ENCODE measurements at regions not wholly inside any gene's neighbourhood (a gene's known extent, or its start where the extent isn't known, plus 50 kb on each side); places are given as distances from the start of the nearest gene placed in this dataset.
"Not testable (repeated sequence)": the region's sequence is repeated elsewhere in the genome, so short reads cannot be mapped to it uniquely, and the experiment has no call there.

DNA sequence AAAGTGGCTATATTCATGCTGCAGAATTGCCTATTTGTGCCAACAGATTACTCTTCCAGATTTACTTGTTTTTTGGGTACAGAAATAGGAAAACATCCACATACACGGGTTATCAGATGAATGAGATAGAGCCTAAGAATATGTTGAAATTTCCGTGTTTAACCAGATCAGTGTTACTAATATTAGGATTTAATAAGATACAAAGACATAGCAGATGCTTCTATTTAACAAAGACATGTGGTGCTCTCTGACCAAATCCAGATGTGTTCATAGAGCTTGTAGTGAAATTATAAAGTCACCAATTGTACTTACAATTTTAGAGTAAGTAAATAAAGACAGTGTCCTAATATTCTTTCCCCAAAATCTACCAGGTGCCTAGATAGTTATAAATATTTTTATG lies 208.0 kb downstream of the CASP12 start:
- DNase-seq (ENCODE audit: low spot score): no peak
- H3K9me3 ChIP-seq: no peaks in the 10 kb centered on the region
- no peak overlapping the region for H3K27ac ChIP-seq
- no peaks in the 10 kb centered on the region for H3K27me3 ChIP-seq
- TF ChIP-seq, protein P1, sequence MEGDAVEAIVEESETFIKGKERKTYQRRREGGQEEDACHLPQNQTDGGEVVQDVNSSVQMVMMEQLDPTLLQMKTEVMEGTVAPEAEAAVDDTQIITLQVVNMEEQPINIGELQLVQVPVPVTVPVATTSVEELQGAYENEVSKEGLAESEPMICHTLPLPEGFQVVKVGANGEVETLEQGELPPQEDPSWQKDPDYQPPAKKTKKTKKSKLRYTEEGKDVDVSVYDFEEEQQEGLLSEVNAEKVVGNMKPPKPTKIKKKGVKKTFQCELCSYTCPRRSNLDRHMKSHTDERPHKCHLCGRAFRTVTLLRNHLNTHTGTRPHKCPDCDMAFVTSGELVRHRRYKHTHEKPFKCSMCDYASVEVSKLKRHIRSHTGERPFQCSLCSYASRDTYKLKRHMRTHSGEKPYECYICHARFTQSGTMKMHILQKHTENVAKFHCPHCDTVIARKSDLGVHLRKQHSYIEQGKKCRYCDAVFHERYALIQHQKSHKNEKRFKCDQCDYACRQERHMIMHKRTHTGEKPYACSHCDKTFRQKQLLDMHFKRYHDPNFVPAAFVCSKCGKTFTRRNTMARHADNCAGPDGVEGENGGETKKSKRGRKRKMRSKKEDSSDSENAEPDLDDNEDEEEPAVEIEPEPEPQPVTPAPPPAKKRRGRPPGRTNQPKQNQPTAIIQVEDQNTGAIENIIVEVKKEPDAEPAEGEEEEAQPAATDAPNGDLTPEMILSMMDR (IDR thresholded peaks at IDR 0.05): no peak
- no peaks in the 10 kb centered on the region for H3K36me3 ChIP-seq
- H3K4me3 ChIP-seq: no peak overlapping the region
- no peaks in the 10 kb centered on the region for H3K4me1 ChIP-seq

DNA sequence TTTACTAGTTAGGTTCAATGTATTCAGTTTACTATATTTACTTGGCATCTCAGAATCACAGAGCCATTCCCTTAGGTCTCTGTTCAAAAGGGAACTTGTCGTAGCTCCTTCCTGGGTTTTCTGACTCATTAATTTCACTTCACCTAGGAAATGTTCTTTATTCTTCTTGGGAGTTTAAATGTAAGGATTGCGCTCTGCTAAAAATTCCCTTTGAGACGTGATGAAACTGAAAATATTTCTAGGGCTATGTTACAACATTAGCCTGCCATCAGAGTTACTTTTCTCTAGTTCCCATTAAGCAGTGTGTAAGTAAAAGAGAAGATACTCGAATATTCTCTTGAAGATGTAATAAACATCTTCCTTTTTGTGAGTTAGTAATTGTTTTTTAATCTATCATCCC lies 209.5 kb downstream of the CASP12 start:
- Histone ChIP-seq H3K9me3 (no peaks in the 10 kb centered on the region), H3K4me3 (no peak overlapping the region), H3K4me1 (no peaks in the 10 kb centered on the region), H3K27me3 (no peaks in the 10 kb centered on the region), H3K27ac (no peak overlapping the region), H3K36me3 (no peaks in the 10 kb centered on the region)
- TF ChIP-seq, protein P1 (IDR thresholded peaks at IDR 0.05): no peak
- no peak for DNase-seq (ENCODE audit: low spot score)

DNA sequence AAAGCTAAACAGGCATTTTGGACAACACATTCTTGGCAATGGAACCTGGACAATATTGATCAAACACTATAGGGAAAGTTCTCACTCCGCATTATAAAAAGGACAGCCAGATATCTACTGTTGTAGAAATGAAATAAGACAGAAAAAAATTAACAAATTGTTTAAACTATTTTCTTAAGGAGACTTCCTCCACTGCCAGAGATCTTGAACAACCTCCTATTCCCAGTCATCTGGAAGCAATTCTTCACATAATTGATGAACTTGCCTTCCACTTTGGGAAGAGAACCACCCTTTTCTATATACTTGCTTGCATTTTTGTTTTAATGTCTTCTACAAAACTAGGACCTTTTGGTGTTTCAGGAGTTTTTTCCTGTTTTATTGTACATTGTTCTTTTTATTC lies 216.1 kb downstream of the CASP12 start:
- H3K4me1 ChIP-seq: no peaks in the 10 kb centered on the region
- H3K27me3 ChIP-seq: no peaks in the 10 kb centered on the region
- no peak overlapping the region for H3K4me3 ChIP-seq
- TF ChIP-seq, protein P1 (IDR thresholded peaks at IDR 0.05): no peak
- no peak for DNase-seq (ENCODE audit: low spot score)
- no peak overlapping the region for H3K27ac ChIP-seq
- no peaks in the 10 kb centered on the region for H3K9me3 ChIP-seq
- no peaks in the 10 kb centered on the region for H3K36me3 ChIP-seq

DNA sequence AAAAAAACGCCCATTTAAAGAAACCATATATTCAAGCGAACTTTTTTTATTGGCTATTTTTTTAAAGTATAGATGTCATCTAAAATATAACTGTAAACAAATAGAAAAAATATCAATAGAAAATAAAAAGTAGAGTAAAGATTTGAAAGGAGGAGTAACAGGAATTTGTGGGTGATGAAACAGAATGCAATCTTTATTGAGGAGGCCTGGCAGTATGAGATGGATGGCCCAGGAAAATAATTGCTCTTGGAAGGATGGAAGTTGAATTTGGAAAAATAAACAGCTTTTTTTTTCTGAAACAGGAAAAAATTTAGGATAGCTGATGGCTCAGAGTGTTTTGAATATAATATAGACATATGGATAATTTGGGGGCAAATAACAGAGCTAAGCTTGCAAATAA lies 219.0 kb downstream of the CASP12 start:
- no peaks in the 10 kb centered on the region for H3K4me1 ChIP-seq
- no peaks in the 10 kb centered on the region for H3K9me3 ChIP-seq
- TF ChIP-seq, protein P1 (IDR thresholded peaks at IDR 0.05): no peak
- H3K27ac ChIP-seq: no peak overlapping the region
- no peaks in the 10 kb centered on the region for H3K27me3 ChIP-seq
- no peak for DNase-seq (ENCODE audit: low spot score)
- H3K4me3 ChIP-seq: no peak overlapping the region
- H3K36me3 ChIP-seq: no peaks in the 10 kb centered on the region

DNA sequence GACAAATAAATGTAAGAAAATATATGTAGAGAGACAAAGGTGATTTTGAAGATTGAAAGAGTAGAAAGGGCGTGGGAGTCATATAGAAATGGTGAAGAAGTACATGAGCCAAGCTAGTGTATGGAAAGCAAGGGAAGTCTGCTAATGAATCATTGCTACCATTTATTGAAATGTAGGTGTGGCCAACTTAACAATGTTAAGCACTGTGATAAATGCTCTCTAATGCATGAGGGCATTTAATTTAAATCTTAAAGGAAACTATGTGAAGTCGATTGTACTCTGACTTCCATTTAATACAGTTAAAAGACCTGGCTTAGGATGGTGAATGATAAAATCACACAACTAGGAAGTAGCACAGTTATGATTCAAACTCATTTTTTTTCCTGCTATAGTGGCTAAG lies 219.9 kb downstream of the CASP12 start:
- H3K36me3 ChIP-seq: no peaks in the 10 kb centered on the region
- no peak overlapping the region for H3K4me3 ChIP-seq
- no peaks in the 10 kb centered on the region for H3K4me1 ChIP-seq
- H3K9me3 ChIP-seq: no peaks in the 10 kb centered on the region
- DNase-seq (ENCODE audit: low spot score): no peak
- TF ChIP-seq, protein P1 (IDR thresholded peaks at IDR 0.05): no peak
- H3K27me3 ChIP-seq: no peaks in the 10 kb centered on the region
- H3K27ac ChIP-seq: no peak overlapping the region

DNA sequence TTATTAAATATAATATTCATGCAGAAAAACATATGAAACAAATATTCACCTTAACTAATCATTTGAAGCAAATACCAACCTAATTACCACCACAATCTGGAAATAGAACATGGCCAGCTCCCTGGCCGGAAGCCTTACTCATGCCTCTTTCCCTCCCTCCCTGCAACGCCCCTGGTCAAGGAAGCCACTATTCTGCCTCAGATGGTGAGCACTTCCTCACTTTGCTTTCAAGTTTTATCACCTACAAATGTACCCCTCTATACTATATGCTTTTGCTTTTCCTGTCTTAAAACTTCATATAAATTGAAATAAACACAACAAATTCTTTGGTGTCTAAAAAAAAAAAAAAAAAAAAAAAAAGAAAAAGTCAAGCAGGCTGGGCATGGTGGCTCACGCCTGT lies 221.2 kb downstream of the CASP12 start:
- H3K4me3 ChIP-seq; H3K9me3 ChIP-seq; H3K4me1 ChIP-seq; H3K27ac ChIP-seq; H3K27me3 ChIP-seq; H3K36me3 ChIP-seq; DNase-seq (ENCODE audit: low spot score): not testable (repeated sequence)
